ENCODE measurements at regions not wholly inside any gene's neighbourhood (a gene's known extent, or its start where the extent isn't known, plus 50 kb on each side); places are given as distances from the start of the nearest gene placed in this dataset.
A peak's percentile ranks its signal among the peaks of the same experiment; 100 is the strongest.

DNA sequence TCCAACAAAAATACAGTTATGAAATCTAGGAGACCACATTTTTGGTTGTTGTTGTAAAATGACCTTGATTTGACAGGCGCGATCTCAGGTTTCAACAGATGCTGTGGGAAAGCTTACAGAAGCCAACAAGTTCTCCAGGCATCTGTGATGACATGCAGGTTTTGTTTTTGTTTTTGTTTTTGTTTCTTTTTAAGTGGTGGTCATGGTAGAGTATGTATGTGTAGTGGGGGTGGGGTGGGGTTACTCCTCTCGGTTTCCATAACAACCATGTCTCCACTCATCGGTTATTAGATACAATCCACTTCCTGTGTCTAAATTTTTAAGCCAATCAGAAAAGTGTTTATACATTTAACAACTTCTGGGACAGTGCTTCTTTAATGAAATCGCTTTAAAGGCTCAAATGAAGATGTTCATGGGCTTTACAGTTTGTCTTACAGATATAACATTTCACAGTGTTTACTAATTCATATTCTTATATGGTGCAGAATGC lies 199.9 kb upstream of the FOXN3 start:
- Mint-ChIP-seq H3K4me3 (peak overlapping the region; percentile 82), H3K27me3 (no peaks in the 10 kb centered on the region), H3K36me3 (peaks cover 11% of the 10 kb centered on the region), H3K9me3 (no peaks in the 10 kb centered on the region), H3K27ac (peak overlapping the region; percentile 97), H3K4me1 (peaks cover 64% of the 10 kb centered on the region)
- ATAC-seq (ENCODE audit: low read depth) (peak; percentile 5), DNase-seq (no peak)
- POLR2A ChIA-PET: interaction anchor here (0.6 to 5.3 kb wide), 10 partner anchors 22 to 339 kb away, joined by 3 to 33 read pairs (median 4); partner anchors contain the start of gene TDP1

DNA sequence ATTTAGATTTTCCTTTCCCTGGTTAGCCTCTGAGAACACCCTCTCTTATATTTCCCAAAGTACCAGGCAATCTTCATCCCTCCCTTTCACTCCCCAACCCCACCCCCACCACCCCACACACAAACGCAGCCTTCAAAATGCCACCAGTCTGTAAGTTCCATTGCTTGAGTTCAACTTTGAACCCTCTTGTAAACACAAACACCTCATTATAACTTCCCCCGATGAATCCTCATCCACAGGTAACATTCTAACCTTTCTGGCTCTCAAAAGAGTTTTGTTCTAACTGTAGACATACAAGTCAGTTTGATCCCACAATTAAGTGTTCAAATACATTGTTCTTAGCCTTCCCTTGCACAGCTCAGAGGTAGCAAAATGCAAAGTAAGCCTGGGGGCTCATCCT lies 199.4 kb upstream of the FOXN3 start:
- DNase-seq (no peak), ATAC-seq (ENCODE audit: low read depth) (no peak)
- Mint-ChIP-seq H3K4me3 (peak overlapping the region; percentile 82), H3K4me1 (peaks cover 59% of the 10 kb centered on the region), H3K27ac (peak overlapping the region; percentile 97), H3K36me3 (peaks cover 13% of the 10 kb centered on the region), H3K27me3 (no peaks in the 10 kb centered on the region), H3K9me3 (no peaks in the 10 kb centered on the region)
- POLR2A ChIA-PET: interaction anchor here (0.6 to 4.3 kb wide), 3 partner anchors 25 to 279 kb away, joined by 3 to 33 read pairs (median 3); no protein-coding TSS in a partner anchor

DNA sequence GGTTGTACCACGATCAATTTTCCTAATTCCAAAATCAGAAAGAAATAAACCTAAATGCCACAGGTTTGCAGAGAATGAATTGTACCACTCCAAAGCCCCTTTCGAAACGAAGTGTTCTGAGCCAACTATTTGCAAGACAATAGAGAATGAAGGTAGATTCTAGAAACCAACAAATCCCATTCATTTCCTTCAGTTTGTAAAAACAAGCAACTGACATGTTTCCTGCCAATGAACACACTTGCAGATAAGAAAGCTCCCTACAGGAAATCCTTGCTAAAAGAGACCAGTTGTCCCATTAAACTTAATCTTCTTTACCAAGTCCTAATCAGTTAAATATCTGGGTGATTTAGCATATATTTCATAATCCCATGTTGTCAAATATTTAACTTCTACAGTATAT lies 198.4 kb upstream of the FOXN3 start:
- H3K4me3 Mint-ChIP-seq: peak overlapping the region; percentile 82
- H3K27me3 Mint-ChIP-seq: no peaks in the 10 kb centered on the region
- DNase-seq: no peak
- POLR2A ChIA-PET: interaction anchor here (0.6 to 1.1 kb wide), 2 partner anchors 105 to 198 kb away, joined by 3 to 7 read pairs; no protein-coding TSS in a partner anchor
- no peak for ATAC-seq (ENCODE audit: low read depth)
- H3K27ac Mint-ChIP-seq: peak overlapping the region; percentile 78
- H3K4me1 Mint-ChIP-seq: peaks cover 55% of the 10 kb centered on the region
- H3K36me3 Mint-ChIP-seq: peaks cover 16% of the 10 kb centered on the region
- H3K9me3 Mint-ChIP-seq: peaks cover 2% of the 10 kb centered on the region

DNA sequence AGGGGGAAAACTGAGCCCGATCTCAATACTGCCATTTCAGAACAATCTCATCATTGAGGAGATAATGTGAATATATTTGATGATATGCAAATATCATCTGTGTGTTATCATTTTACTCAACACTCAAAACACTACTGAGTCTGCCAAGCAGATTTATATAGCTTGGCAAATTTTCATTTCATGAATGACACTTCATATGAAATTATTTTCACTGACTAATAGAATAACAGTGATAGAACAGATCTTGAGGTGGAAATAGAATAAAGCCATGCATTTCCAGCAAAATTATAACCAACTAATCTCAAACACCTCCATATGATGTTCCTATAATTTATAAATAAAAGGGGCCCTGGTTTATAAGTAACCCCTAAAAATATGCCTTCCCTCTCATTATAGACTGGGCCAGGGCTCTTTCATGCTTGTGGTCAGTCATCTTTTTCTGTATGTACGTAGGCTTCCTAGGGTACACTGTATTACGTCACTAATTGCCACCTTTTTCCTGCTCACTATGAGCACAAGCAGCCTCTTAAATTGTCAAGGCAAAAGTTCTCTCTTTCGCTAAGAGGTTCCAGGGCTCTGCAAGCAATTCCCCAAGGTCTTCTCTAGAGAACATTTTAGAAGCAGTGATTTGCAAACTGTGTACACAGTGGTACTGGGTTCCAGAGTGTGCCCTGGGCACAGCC lies 197.1 kb upstream of the FOXN3 start:
- POLR2A ChIA-PET: interaction anchor here (1.1 kb wide), 1 partner anchor 67 kb away, joined by 3 read pairs; no protein-coding TSS in a partner anchor
- H3K27ac Mint-ChIP-seq: peak overlapping the region; percentile 74
- H3K4me1 Mint-ChIP-seq: peaks cover 53% of the 10 kb centered on the region
- no peaks in the 10 kb centered on the region for H3K27me3 Mint-ChIP-seq
- peaks cover 21% of the 10 kb centered on the region for H3K36me3 Mint-ChIP-seq
- peak overlapping the region; percentile 82 for H3K4me3 Mint-ChIP-seq
- peaks cover 2% of the 10 kb centered on the region for H3K9me3 Mint-ChIP-seq
- DNase-seq: no peak
- no peak for ATAC-seq (ENCODE audit: low read depth)

DNA sequence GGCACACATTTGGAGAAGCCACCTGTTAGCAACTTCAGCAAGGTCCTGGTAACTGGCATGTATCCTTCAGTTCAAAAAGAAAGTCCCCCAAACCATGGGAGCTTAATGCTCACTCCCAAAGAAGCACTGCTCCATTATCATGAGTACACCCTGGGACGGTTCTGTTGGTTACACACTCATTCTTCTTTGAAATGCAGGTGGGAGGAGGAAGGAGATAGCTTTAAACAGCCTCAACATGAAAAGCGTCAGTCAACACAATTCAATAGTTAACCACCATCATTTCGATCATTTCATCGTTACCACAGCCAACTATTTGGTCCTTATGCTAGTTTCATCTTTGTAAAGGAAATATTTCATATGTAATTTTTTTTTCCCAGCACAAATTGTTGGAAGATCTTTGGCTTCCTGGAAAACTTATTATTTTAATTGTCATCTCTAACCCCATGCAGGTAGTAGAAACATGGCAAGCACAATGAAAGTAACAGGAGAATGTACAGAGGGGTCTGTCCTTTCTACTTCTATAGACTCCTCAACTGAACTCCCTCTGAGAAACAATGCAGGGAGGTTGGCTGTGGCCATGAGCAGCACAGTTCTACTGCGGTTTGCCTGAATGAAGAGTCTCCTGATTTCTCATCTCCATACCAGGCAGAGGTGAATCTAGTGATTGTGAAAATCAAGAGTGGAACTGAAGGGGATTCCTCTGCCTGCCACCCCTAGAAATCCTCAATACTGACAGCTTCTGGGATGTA lies 196.4 kb upstream of the FOXN3 start:
- Mint-ChIP-seq H3K4me1 (peaks cover 58% of the 10 kb centered on the region), H3K4me3 (peak overlapping the region; percentile 57), H3K27me3 (no peaks in the 10 kb centered on the region), H3K36me3 (peaks cover 26% of the 10 kb centered on the region), H3K27ac (peak overlapping the region; percentile 74), H3K9me3 (peaks cover 7% of the 10 kb centered on the region)
- POLR2A ChIA-PET: interaction anchor here (1.1 kb wide), 1 partner anchor 68 kb away, joined by 3 read pairs; no protein-coding TSS in a partner anchor
- DNase-seq (no peak), ATAC-seq (ENCODE audit: low read depth) (peak; percentile 23)

DNA sequence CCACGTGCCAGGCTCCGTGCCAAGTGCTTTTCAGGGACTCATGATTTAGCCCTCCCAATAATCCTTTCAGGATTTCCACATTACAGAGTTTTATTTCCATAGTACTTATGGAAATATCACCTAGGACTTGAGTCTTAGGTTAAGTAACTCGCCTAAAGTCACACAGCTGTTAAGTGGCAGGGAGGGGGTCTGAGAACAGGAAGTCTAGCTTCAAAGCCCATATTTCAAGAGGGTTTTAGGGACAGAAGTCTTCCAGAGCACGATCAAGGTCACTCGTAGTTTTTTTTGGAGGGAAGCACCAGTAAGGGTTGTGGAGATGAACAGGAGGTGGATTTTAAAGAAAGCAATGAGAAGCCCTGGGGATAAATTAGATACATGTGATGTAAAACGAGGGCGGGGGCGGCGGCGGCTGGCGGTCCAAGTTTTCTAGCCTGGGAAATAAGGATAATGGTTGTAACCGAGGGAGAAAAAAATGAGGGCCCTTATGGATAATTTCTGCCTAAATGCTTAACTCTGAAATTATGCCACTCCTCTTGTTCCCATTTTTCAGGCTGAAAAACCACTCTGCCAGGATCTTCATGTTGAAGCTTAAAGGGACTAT lies 192.6 kb upstream of the FOXN3 start:
- ATAC-seq (ENCODE audit: low read depth) (no peak), DNase-seq (no peak)
- Mint-ChIP-seq H3K9me3 (peaks cover 13% of the 10 kb centered on the region), H3K4me3 (no peak overlapping the region), H3K4me1 (peaks cover 33% of the 10 kb centered on the region), H3K27ac (no peak overlapping the region), H3K27me3 (no peaks in the 10 kb centered on the region), H3K36me3 (peaks cover 46% of the 10 kb centered on the region)
- POLR2A ChIA-PET: interaction anchor here (0.6 to 1.6 kb wide), 2 partner anchors 32 to 1488 kb away, joined by 3 read pairs; no protein-coding TSS in a partner anchor

DNA sequence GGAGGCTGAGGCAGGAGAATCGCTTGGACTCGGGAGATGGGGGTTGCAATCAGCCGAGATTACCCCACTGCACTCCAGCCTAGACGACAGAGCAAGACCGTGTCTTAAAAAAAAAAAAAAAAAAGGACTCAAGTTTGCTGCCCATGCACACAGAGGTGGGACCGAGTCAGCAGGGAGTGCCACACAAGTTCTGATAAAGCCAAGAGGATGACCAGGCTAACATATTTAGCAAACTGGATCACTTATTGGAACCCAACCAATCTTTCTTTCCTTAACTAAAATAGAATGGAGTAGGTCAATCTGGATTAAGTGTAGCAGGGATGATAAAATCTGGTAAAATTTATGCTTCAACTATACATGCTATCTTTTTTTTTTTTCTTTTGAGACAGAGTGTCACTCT lies 190.4 kb upstream of the FOXN3 start:
- POLR2A ChIA-PET: interaction anchor here (1.0 kb wide), 1 partner anchor 34 kb away, joined by 3 read pairs; no protein-coding TSS in a partner anchor
- H3K27ac Mint-ChIP-seq: no peak overlapping the region
- no peak for DNase-seq
- no peak for ATAC-seq (ENCODE audit: low read depth)
- no peaks in the 10 kb centered on the region for H3K27me3 Mint-ChIP-seq
- no peak overlapping the region for H3K4me3 Mint-ChIP-seq
- peaks cover 14% of the 10 kb centered on the region for H3K9me3 Mint-ChIP-seq
- peaks cover 50% of the 10 kb centered on the region for H3K36me3 Mint-ChIP-seq
- H3K4me1 Mint-ChIP-seq: peaks cover 30% of the 10 kb centered on the region

DNA sequence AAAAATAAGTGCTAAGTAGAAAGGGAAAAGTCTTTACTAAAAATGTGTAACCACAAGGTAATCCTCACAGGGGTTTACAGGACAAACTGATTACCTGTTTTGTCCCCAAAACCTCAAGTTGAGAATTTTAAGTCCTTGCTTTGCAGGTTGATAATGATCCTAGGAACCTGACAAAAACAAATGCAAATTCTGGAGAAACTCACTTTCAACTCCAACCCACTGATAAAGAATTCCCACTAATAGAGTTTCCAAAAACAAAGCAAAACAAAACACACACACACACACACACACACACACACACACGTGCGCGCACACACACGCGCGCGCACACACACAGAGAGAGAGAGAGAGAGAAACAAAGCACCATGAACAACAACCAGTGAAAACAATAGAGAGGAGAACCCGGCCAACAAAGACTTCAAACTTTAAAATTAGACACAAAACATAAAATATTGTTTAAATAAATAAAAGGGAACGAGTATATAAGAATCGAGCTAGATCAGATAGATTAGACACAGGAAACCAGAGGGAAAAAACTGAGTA lies 187.0 kb upstream of the FOXN3 start:
- no peak for DNase-seq
- Mint-ChIP-seq H3K4me1 (peaks cover 31% of the 10 kb centered on the region), H3K27ac (peak overlapping the region; percentile 47), H3K27me3 (no peaks in the 10 kb centered on the region), H3K36me3 (peaks cover 62% of the 10 kb centered on the region), H3K4me3 (peak overlapping the region; percentile 51), H3K9me3 (peaks cover 26% of the 10 kb centered on the region)
- POLR2A ChIA-PET: interaction anchor here (1.5 kb wide), 1 partner anchor 38 kb away, joined by 4 read pairs; no protein-coding TSS in a partner anchor
- ATAC-seq (ENCODE audit: low read depth): no peak

DNA sequence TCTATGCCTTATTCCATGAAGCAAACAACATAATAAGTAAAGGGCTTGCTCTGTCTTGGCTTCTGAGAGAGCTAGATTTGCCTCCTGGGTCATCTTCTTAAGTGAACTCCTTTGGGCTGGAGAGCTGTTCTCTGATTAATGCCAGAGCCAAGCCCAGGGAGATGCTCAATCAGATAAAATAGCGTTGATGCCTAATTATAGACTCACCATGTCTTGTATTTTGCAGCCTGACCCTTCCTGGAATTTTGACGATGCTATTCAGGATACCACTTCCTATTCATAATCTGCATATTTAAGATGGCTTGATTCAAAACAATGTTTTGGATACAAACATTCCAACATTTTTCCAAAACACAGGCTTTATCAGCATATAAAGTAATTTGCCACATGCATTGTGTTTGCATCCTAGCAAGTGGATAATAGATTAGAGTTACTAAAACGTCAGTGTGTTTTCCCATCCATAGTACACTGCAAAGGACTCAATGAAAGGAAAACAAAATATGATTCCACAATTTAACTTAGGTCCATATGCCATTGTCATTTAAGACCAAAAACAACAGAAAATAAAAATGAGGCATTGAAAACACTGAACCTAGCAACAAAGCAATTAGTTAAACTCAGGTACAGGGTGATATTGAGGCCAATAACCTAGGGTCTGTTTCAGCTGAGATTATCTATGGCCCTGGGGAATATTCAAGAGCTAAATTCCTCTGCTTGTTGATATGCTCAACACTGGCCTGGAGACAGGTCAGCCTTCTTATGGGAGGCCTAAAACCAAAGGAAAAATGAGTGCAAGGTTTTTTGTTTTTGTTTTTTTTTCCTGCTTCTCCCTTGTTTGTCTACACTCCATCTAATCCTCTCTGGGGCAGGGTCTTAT lies 184.2 kb upstream of the FOXN3 start:
- no peak for ATAC-seq (ENCODE audit: low read depth)
- no peaks in the 10 kb centered on the region for H3K27me3 Mint-ChIP-seq
- H3K27ac Mint-ChIP-seq: no peak overlapping the region
- no peak overlapping the region for H3K4me3 Mint-ChIP-seq
- peaks cover 29% of the 10 kb centered on the region for H3K9me3 Mint-ChIP-seq
- POLR2A ChIA-PET: interaction anchor here (0.8 to 1.2 kb wide), 2 partner anchors 10 to 17 kb away, joined by 3 read pairs; no protein-coding TSS in a partner anchor
- DNase-seq: no peak
- peaks cover 67% of the 10 kb centered on the region for H3K36me3 Mint-ChIP-seq
- H3K4me1 Mint-ChIP-seq: peaks cover 26% of the 10 kb centered on the region

DNA sequence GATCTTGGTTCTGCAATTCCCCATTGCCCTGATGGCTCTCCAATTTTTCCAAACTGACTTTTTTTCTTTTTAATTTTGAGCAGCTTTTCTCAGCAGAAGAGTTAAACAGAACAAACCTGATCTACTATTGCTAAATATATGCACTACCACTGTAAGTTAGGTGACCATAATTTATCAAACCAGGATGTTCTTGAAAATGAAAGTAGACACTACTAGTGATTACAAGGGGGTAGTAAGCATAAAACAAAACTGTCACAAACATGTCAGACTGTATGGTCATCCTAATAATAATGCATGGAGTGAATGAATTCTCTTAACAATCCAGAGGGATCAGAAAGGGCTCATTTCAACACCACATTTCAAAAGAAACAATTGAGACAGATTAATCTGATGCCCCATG lies 183.0 kb upstream of the FOXN3 start:
- Mint-ChIP-seq H3K27me3 (no peaks in the 10 kb centered on the region), H3K36me3 (peaks cover 65% of the 10 kb centered on the region), H3K9me3 (peaks cover 29% of the 10 kb centered on the region), H3K4me3 (peak overlapping the region; percentile 22), H3K4me1 (peaks cover 24% of the 10 kb centered on the region), H3K27ac (peak overlapping the region; percentile 46)
- no peak for ATAC-seq (ENCODE audit: low read depth)
- POLR2A ChIA-PET: no interaction called here
- DNase-seq: no peak

DNA sequence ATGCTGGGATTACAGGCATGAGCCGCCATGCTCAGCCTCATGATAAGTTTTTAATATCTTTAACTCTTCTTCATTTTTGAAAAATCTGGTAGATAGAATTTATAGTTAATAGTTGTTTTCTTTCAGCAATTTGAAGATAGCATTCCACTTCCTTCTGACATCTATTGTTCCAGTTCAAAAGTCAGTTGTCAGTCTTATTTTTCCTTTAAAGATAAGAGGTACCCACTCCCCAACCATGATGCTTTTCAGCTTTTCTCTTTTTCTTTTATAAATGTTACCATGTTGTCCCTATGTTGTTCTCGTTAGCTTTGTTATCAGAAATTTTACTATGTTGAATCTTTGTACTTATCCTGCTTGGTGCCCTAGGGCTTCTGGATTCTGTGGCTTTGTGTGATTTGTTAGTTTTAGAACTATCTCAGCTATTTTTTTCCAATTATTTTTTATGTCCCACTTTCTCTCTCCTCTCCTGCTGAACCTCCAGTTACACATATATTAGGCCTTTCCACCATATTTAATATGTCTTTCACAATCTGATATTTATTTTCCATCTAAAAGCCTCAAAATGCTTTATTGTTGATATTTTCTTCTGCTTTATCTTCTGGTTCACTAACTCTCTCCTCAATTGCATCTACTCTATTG lies 181.6 kb upstream of the FOXN3 start:
- Mint-ChIP-seq H3K4me1 (peaks cover 15% of the 10 kb centered on the region), H3K27ac (no peak overlapping the region), H3K27me3 (no peaks in the 10 kb centered on the region), H3K36me3 (peaks cover 67% of the 10 kb centered on the region), H3K9me3 (peaks cover 28% of the 10 kb centered on the region), H3K4me3 (no peak overlapping the region)
- ATAC-seq (ENCODE audit: low read depth): no peak
- POLR2A ChIA-PET: no interaction called here
- DNase-seq: no peak

DNA sequence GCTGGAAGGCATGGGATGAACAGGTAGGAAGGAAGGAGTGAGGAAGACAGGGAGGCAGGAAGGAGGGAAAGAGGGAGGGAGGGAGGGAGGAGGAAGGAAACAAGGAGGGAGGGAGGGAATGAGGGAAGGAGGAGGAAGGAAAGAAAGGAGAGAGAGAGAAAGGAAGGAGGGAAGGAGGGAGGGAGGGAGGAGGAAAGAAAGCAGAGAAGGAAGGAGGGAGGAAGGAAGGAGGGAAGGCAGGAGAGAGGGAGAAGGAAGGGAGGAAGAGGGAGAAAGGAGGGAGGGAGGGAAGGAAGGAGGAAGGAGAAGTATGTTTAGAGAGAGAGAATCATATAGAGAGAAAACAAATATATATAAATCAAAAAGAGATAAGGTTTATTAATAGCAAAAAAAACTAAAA lies 175.9 kb upstream of the FOXN3 start:
- Mint-ChIP-seq H3K36me3 (peaks cover 68% of the 10 kb centered on the region), H3K9me3 (peaks cover 19% of the 10 kb centered on the region), H3K27me3 (no peaks in the 10 kb centered on the region), H3K27ac (no peak overlapping the region), H3K4me3 (no peak overlapping the region), H3K4me1 (peaks cover 18% of the 10 kb centered on the region)
- ATAC-seq (ENCODE audit: low read depth): no peak
- DNase-seq: no peak
- POLR2A ChIA-PET: no interaction called here

Measured in activated naive CD8-positive, alpha-beta T cell treated with anti-CD3 and anti-CD28 coated beads, Interleukin-2, amount 10 ng/mL, durations not matched to agents 7 days and 5 days (primary cell).